Forelimb muscle (tissue), 1 donor: ENCODE measurements at regions not wholly inside any gene's neighbourhood (a gene's known extent, or its start where the extent isn't known, plus 50 kb on each side); places are given as distances from the start of the nearest gene placed in this dataset.

Experiments used
- DNase-seq: peaks from one replicate; pipeline ENCODE4 v3.0.0-alpha.2; 2013; ENCODE audit warnings: low read depth

DNA sequence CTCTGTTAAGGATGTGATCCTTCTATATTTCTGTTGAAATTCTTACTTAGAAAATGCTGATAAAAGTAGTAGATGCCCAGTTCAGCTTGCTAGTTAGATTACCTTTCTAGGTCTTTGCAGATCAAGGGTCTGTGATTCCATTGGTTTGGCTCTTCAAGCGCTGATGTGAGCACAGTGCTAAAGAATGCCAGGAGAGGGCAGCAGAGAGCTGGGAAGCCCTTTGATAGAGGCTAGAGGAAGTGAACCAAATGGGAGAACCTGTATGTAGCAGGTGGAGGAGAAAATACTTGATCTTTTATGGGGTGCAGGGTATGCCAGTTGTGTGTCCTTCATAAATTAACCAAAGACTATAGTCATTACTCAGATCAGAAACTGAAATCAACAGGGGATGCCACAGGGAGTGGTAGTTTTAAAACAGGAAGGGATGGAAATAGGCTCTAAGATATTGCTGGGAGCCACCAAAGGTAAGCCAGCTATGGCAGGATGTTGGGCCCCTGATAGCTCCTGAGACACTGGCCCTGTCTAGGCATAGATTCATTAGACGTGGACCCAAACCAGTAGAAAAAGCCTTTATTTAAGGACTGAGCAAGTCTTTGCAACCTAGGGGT, 677.4 kb downstream of the SQOR start:
- DNase-seq, result peak; percentile 25

- no peak for DNase-seq
These were observed 680.6 kb downstream of the SQOR start for GRCh38 chr15:46315434-46315833.

DNA sequence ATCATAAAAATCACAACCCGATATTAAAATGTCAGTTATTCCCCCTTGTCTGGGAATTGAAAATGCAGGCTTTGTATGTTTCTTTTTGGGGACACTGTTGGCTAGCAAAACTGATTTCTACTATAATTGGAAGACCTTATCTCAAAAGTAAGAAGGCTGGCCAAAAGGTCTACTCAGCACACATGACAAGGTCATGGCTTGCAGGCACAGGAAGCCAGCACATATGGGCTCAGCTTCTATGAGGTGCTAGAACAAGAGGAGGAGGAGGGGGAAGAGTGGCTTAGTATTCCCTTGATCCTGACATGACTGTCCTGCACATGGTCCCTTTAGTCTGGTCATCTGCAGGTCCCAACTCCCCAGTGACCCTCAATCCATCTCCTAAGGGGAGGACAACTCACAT, 681.2 kb downstream of the SQOR start:
- DNase-seq, result no peak

GRCh38 chr15:46317029-46317428, 682.2 kb downstream of the SQOR start:
- no peak for DNase-seq

GRCh38 chr15:46322753-46323152, 687.9 kb downstream of the SQOR start:
- DNase-seq, result no peak

- DNase-seq, result no peak
These were observed 691.3 kb downstream of the SQOR start for GRCh38 chr15:46326173-46326572.

DNA sequence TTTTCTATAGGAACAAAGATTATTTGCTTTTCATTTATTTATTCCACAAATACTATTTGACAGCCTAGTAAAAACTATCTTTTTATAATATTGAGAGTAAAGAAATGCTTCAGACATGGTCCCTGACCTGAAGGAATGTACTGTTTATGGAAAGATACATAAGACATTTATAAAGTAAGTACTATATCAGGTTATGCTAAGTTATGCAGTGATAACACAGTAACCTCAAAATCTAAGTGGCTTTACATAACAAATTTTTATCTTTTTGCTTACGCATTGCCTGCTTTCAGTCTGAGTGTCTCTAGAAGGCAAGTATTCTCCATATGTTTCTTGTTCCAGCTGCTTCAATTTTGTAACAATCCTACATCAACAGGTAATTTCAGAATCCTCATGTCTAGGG, 694.0 kb downstream of the SQOR start:
- DNase-seq, result no peak

DNA sequence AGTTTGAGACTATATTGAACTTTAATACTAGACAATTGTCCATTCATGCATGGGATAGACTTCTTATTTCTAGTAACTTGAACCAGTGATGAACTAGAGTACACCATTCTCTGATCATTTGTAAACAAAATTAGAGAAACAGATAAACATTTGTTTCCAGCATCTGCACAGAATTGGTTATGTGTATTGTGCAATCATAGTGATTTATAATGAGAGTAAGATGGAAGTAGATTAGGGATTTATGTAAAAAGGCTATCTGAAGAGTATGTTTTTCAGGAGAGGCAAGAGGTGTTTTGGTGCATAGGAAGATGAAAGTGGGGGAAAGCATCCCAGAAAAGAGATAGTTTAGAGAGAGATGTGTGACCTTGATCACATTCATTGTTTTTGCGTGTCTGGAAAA, 695.0 kb downstream of the SQOR start:
- no peak for DNase-seq

- DNase-seq, result no peak
These were observed 696.7 kb downstream of the SQOR start for GRCh38 chr15:46331546-46331945.

GRCh38 chr15:46343196-46343935, 708.5 kb downstream of the SQOR start:
- DNase-seq, result no peak

- DNase-seq, result no peak
These were observed 709.4 kb downstream of the SQOR start for GRCh38 chr15:46344115-46344724.

DNA sequence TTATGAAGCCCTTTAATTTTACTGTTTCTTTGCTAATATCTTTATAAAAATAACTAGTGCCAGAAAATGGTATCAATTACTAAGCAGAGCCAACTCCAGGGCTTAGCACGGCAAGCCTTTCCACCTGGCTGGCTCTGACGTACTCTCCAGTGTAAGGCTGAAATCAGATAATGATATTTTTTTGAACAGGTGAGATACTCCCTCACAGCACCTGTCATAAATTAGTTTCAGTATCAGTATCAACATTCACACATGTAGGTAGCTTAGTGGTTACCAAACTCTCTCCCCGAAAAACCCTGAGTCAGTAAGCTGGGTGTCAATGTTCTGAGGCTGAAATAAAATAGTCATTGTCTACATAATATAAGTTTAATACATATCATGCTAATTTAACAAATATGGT, 710.1 kb downstream of the SQOR start:
- no peak for DNase-seq

- DNase-seq, result no peak
These were observed 719.6 kb downstream of the SQOR start for GRCh38 chr15:46354443-46354842.

DNA sequence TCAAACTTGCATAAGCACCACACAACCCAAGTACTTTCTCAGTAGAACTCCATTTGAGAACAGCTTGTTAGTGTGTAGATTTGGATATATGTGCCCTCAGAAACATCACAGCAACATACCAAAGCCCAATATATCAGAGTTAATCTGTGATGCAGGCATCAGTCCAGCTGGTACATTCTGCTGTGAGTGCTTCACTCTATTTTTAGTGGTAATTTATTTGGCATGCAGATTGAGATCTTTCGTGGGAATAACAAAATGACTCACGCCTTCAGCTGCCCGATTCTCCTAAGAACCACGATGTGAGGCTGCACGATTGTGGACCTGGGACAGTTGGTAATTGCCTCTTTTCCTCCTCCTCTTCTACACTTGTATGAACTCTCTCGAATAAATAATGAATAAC, 730.7 kb downstream of the SQOR start:
- no peak for DNase-seq

DNA sequence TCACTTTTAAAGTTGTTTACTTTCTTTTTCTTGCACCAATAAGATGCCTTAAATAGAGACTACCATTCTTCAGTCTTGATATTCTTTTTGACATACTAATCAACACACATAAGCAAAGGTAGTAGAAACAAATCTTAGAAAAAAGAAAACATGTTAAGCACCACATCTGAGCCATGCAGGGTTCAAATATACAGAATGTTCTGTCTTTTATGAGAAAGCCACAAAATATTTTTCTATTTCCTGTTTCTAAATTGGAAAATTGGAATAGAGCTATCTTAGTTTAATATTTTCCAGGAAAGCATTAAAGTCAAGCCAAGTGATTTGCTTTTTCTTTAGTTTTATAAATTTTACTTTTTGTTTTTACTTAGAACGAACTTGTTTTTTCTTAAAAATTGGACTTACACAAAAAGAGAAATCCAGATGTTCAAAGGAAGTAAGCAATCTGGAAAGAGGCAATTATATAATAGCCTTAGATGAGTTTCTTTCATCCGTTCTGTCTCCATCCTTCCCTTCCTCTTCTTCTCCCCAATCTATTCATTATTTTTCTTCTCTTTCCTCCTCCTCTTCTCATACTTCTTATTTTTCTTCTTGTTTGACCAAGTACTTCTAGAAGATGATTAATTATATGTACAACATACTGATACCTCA, 731.7 kb downstream of the SQOR start:
- no peak for DNase-seq

DNA sequence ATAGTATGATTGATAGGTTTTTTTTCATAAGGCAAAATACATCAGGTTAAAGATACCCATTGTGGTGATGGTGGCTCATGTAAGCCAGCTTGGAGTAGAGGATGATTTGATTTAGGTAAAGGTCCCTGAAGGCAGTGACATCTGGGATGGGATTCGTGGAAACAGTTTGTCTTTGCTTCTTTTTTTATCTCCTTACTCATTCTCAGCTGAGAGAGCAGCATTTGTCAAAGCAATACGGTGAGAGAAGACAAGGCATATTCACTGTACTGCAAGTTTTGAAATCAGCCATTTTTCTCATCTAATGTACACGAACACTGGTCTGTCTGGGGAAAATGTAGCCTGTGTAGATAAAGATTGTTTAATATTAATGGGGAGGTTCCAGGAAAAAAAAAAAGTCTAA, 749.1 kb downstream of the SQOR start:
- no peak for DNase-seq

DNA sequence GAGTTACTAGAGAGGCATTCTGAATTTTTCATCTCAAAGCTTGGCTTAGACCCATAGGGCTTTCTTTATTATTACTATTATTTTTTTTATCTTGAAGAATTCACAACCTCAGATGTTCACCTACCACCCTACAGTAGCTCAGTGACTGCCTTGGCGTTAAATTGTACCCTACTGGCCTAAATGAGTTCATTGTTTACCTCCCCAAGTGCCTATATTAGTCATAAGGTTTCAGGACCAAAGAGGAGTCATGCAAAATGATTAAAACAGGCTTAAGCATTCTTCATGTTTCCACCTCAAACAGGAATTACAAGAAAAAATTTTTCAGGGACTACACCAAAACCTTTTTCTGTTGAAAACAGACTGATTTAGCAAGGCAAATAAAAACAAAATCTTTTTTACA, 751.5 kb downstream of the SQOR start:
- DNase-seq, result no peak

- no peak for DNase-seq
These were observed 754.9 kb downstream of the SQOR start for GRCh38 chr15:46389739-46390138.

GRCh38 chr15:46394463-46394862, 759.6 kb downstream of the SQOR start:
- no peak for DNase-seq

GRCh38 chr15:46408312-46408711, 773.5 kb downstream of the SQOR start:
- no peak for DNase-seq

GRCh38 chr15:46409841-46410301, 775.0 kb downstream of the SQOR start:
- DNase-seq, result no peak

- DNase-seq, result no peak
These were observed 775.9 kb downstream of the SQOR start for GRCh38 chr15:46410705-46411104.

DNA sequence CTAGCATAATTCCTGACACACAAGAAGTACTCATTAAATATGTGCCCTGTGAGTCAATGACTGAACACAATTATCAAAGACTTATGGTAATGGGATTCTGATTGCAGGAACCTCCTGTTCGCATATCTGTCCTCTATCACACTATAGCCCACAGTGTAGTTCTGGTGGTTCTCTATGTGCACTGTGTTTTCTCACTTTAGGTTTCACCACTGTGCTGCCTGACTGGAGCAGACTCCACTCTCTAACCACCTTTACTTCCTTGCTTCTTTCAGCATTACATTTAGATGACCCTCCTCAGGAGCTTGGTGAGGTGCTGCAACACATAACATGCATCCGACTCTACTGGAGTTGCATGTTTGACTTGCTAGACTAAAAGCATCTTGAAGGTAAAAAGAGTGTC, 777.1 kb downstream of the SQOR start:
- no peak for DNase-seq
